ENCODE measurements at regions not wholly inside any gene's neighbourhood (a gene's known extent, or its start where the extent isn't known, plus 50 kb on each side); places are given as distances from the start of the nearest gene placed in this dataset.

DNA sequence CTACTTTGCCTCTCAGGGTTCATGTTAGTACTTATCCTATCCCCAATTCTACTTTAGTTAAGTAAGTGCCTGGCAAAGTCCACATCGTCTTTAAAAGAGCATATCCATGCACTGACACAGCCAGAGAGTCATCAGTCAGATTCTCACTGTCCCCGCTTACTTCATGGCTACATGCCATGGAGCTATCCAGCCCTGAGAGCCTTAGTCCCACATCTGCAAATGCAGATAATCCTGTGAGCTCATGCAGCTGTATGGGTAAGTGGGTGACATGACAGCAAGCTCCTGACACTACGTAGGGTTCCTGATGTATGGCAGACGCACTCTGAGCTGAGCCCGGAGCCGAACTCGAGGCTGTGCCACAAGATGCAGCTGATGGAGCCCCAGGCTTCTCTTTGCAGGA is 661.5 kb downstream of the LIG4 start:
- DNase-seq = no peak

- no peak for DNase-seq
Observed at GRCh38 chr13:107551521-107551920, 663.8 kb downstream of the LIG4 start.

DNA sequence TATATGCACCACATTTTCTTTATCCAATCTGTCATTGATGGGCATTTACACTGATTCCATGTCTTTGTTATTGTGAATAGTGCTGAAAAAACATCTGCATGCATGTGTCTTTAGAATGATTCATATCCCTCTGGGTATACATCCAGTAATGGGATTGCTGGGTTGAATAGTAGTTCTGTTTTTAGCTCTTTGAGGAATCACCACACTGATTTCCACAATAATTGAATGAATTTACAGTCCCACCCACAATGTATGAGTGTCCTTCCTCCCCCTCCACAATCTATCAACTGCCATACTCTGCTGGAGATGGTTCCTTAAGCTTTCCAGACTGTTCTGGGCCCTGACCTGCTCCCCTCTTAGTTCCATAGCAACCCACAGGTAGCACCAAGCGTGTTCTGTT is 667.0 kb downstream of the LIG4 start:
- no peak for DNase-seq

- DNase-seq = no peak
Observed at GRCh38 chr13:107545946-107546502, 669.3 kb downstream of the LIG4 start.

- no peak for DNase-seq
Observed at GRCh38 chr13:107534548-107534947, 680.8 kb downstream of the LIG4 start.

GRCh38 chr13:107531816-107532215 is 683.5 kb downstream of the LIG4 start:
- DNase-seq = no peak

DNA sequence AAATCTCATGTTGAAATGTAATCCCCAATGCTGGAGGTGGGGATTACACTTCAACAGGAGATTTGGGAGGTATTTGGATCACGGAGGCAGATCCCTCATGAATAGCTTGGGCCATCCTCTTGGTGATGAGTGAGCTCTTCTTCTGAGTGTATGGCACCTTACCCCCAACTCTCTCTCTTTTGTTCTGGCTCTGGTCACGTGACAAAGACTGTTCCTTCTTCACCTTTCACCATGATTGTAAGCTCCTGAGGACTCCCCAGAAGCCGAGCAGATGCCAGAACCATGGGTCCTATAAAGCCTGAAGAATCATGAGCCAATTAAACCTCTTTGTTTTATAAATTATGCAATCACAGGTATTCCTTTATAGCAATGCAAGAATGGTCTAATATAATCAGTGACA is 684.2 kb downstream of the LIG4 start:
- DNase-seq = no peak

GRCh38 chr13:107529035-107529434 is 686.3 kb downstream of the LIG4 start:
- no peak for DNase-seq

GRCh38 chr13:107518780-107519179 is 696.6 kb downstream of the LIG4 start:
- no peak for DNase-seq

- DNase-seq = no peak
Observed at GRCh38 chr13:107518292-107518691, 697.0 kb downstream of the LIG4 start.

GRCh38 chr13:107516517-107516916 is 698.8 kb downstream of the LIG4 start:
- DNase-seq = no peak

GRCh38 chr13:107512551-107512950 is 702.8 kb downstream of the LIG4 start:
- DNase-seq = no peak

DNA sequence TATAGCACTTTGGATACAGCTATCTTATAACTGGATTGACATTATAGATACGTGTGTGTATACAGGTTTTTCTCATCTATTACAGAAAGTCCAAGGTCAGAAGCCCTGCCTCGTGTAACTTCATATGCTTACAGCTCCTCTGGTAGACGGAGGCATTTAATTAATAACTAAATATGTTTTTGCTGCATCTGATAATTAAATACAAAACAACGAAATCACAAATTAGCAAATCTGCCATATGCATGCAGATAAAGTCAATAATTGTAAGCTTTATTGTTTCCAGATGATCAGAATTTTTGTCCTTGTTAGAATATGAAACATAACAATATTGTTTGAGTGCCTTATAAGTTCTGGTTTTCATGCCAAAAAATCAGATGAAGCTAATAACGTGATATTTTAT is 717.7 kb downstream of the LIG4 start:
- no peak for DNase-seq

- no peak for DNase-seq
Observed at GRCh38 chr13:107493266-107493665, 722.1 kb downstream of the LIG4 start.

GRCh38 chr13:107482688-107483087 is 732.6 kb downstream of the LIG4 start:
- no peak for DNase-seq

DNA sequence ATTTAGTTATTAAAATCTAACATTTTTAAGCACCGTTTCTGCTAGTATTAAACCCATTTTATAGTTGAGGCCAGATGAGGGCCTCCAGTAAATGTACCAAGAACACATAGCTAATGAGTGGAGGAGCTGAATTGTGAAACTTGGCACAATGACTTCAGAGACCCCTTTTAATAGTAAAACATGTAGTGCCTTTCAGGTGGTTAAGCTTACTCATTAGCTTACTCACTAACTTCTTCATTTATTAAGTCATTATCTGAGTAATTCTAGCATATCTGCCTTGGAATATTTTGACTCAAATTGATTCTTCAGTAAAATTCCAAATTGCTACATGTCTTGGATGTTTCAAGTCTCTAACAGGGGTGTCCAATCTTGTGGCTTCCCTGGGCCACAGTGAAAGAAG is 735.2 kb downstream of the LIG4 start:
- DNase-seq = no peak

- DNase-seq = no peak
Observed at GRCh38 chr13:107477772-107478379, 737.5 kb downstream of the LIG4 start.

GRCh38 chr13:107475753-107476453 is 739.4 kb downstream of the LIG4 start:
- DNase-seq = no peak

- DNase-seq = no peak
Observed at GRCh38 chr13:107473253-107473652, 742.1 kb downstream of the LIG4 start.

DNA sequence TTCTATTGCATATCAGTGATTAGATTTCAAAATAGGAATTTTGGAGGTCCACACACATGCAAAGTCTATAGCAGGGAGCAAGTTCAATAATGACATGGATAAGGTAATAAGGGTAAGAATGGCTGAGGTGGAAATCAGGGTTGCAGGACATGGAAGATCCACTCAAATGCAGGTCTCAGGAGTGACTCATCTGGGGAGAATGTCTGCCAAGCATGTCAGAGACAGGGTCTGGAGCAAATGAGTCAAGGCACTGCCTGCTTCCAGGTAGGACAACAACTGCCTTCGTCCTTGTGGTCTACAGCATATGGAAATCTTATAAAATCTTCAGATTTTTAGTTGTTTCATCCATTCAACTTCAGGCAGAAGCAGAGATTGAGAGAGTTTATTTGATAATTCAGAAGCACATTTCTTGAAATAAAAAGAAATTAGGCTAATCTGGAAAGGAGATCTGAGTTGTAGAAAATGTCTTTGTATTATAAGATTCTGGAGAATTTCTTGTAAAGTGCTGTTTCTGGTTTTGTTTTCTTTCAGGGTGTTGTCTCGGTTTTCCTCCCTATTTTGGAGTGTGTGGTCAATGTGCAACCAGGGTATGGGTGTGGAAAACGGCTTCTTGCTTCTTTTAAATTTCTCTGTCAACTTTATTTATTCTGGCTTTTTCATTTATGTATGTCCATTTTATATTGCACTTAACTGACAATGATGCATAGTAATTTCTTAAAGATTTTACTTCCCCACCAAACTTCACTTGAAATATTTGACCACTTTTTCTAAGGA is 748.8 kb downstream of the LIG4 start:
- DNase-seq = no peak

- no peak for DNase-seq
Observed at GRCh38 chr13:107462501-107462900, 752.8 kb downstream of the LIG4 start.

DNA sequence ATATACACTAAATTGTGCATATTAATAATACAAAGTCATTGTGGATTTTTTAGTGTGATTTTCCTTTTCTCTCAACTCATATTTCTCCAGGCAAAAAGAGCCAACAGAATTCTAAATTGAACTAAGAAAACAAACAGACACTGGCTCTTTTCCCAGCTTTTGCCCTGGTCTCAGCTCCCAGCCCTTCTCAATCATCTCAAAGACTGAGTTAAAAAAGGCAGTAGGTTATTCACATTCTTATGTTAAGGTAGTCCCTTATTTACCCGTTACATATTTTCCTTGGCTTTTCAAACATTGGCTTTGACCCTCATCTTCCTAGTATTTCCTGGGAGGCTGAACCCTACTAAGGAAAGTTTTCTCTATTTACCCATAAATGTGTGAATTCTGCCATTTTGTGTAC is 753.6 kb downstream of the LIG4 start:
- DNase-seq = no peak

DNA sequence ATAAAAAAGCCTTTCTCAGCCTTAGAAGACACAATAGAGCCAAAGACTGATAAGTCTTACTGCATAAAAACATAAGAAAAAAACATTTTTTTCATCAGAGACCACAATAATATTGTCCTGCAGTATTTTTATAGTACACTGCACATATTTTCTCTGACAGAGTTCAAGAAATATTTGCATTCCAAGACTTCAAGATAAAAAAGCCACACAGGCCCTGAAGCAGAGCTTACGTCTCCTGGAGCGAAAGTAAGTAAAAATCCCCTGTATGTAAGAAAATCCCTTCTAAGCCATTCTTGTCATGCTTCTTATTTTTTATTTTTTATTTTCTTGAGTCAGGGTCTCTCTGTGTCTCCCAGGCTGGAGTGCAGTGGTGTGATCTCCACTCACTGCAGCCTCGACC is 755.9 kb downstream of the LIG4 start:
- DNase-seq = no peak

GRCh38 chr13:107458269-107458668 is 757.1 kb downstream of the LIG4 start:
- no peak for DNase-seq

Measured in stimulated activated CD4-positive, alpha-beta T cell treated with anti-CD3 and anti-CD28 coated beads, Interleukin-4, amount 100 ng/mL, for 1 hour (primary cell).